ENCODE measurements at regions not wholly inside any gene's neighbourhood (a gene's known extent, or its start where the extent isn't known, plus 50 kb on each side); places are given as distances from the start of the nearest gene placed in this dataset.
"Not testable (repeated sequence)": the region's sequence is repeated elsewhere in the genome, so short reads cannot be mapped to it uniquely, and the experiment has no call there.

DNA sequence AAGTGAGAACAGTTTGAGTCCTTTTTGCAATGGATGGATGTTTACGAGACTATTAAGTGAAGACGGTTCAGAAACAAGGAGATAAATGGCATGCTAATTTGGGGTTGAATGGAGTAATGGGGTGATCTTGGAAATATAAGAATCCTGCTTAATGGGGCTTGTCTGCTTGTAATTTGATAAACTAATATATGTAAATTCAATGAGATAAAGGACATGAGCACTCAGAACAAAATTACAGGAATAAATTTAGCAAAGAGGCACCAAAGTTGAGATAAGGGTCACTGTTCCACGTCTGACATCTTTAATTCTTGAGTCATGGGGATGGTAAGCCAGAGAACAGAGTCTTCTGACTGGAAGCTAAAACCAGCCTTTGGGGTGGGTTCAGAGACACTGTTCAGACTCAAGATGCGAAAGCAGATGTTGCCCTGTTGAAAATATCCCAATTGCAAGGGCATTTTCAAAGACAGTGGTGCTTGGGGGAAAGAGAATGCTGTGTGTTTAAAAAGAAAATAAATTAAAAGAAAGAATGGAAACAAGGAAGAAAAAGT is 67.8 kb upstream of the CHRNB4 start:
- no peak overlapping the region for H3K4me3 ChIP-seq (ENCODE audit: low read depth, low read length)
- CTCF ChIA-PET = interaction anchor here (0.6 to 2.9 kb wide), 8 partner anchors 12 to 401 kb away, joined by 3 to 29 read pairs (median 4); partner anchors contain the start of gene CHRNA3
- TF ChIP-seq, protein P1, sequence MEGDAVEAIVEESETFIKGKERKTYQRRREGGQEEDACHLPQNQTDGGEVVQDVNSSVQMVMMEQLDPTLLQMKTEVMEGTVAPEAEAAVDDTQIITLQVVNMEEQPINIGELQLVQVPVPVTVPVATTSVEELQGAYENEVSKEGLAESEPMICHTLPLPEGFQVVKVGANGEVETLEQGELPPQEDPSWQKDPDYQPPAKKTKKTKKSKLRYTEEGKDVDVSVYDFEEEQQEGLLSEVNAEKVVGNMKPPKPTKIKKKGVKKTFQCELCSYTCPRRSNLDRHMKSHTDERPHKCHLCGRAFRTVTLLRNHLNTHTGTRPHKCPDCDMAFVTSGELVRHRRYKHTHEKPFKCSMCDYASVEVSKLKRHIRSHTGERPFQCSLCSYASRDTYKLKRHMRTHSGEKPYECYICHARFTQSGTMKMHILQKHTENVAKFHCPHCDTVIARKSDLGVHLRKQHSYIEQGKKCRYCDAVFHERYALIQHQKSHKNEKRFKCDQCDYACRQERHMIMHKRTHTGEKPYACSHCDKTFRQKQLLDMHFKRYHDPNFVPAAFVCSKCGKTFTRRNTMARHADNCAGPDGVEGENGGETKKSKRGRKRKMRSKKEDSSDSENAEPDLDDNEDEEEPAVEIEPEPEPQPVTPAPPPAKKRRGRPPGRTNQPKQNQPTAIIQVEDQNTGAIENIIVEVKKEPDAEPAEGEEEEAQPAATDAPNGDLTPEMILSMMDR (IDR thresholded peaks at IDR 0.05; ENCODE audit: low read depth, low read length) = no peak
- no peak for DNase-seq (ENCODE audit: low read depth, low spot score)
- peaks cover 3% of the 10 kb centered on the region; the same call in 1 of the 2 replicates for H3K9me3 ChIP-seq (ENCODE audit: control insufficient read depth, insufficient read depth, low read length)
- H3K27ac ChIP-seq (ENCODE audit: low read depth, low read length) = no peak overlapping the region
- peaks cover 20% of the 10 kb centered on the region for H3K27me3 ChIP-seq (ENCODE audit: control insufficient read depth, insufficient read depth, low read length)
- POLR2A ChIA-PET = no interaction called here

DNA sequence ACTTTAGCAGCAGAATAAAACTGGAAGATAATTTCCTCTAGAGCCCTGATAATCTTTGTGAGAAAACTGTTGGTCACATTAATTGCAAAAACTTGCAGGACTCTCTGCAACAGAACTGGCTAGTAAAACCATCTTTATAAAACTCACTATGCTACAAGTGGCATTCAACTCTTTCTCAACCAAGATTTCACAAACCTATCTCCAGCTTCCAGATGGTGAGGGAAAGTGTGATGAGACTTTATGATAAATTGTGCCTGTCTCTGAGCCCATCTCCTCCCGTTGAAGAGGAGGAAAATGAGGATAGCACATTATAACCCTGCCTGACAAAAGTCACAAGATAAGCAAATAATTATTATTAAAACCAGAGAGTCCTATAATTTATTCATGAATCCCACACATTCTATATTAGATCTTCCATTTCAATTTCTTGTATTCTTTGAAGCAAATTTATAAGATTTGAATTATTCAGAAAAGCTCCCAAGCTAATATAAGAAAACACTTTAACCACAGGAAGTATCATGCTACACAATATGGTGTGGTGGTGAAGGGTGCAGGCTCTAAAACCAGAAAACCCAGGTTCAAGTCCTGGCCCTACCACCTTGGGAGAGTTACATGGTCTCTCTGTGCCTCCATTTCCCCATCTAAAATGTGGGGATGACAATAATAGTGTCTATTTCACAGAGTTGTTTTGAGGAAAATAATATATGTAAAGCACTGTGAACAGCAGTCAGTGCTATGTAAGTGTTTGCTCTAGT is 65.6 kb upstream of the CHRNB4 start:
- H3K9me3 ChIP-seq (ENCODE audit: control insufficient read depth, insufficient read depth, low read length); POLR2A ChIA-PET; DNase-seq (ENCODE audit: low read depth, low spot score); H3K27ac ChIP-seq (ENCODE audit: low read depth, low read length); H3K4me3 ChIP-seq (ENCODE audit: low read depth, low read length): not testable (repeated sequence)
- H3K27me3 ChIP-seq (ENCODE audit: control insufficient read depth, insufficient read depth, low read length) = peaks cover 16% of the 10 kb centered on the region
- CTCF ChIA-PET = interaction anchor here (0.7 to 1.7 kb wide), 6 partner anchors 13 to 398 kb away, joined by 3 to 7 read pairs (median 4); no protein-coding TSS in a partner anchor

GRCh38 chr15:78703334-78704056 is 62.5 kb upstream of the CHRNB4 start:
- not testable (repeated sequence) for H3K4me3 ChIP-seq (ENCODE audit: low read depth, low read length)

DNA sequence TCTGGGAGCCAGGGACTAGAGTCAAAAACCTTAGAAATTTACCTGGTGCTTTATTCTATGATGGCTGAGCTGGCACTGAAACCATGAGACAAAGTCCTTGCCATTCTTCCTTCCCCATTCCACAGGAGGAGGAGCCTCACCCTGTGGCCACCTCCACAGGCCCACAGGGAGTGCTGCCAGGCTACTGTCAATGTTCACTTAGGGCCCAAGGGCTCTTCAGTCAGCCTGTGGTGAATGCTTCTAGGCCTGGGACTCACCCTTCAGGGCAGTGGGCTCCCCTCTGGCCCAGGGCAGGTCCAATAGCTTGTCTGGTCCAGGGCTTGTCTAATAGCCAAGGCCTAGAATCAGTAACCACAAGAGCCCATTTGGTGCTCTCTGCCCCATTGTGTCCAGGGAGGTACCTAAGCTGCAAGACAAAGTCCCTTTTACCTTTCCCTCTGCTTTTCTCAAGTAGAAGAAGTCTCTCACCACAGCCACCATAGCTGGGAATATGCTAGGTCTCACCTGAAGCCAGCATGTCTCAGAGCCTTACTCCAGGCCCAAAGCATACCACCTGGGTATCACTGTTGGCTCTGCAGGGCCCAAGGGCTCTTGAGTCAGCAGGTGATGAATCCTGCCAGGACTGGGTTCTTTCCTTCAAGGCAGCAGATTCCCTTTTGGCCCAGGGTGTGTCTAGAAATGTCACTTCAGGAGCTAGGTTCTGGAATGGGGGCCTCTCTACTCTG is 61.8 kb upstream of the CHRNB4 start:
- Histone ChIP-seq H3K9me3 (ENCODE audit: control insufficient read depth, insufficient read depth, low read length) (no peaks in the 10 kb centered on the region), H3K27ac (ENCODE audit: low read depth, low read length) (no peak overlapping the region), H3K27me3 (ENCODE audit: control insufficient read depth, insufficient read depth, low read length) (peaks cover 7% of the 10 kb centered on the region), H3K4me3 (ENCODE audit: low read depth, low read length) (no peak overlapping the region)
- DNase-seq (ENCODE audit: low read depth, low spot score) = no peak
- TF ChIP-seq, protein P1 (IDR thresholded peaks at IDR 0.05; ENCODE audit: low read depth, low read length) = no peak
- POLR2A ChIA-PET = no interaction called here
- CTCF ChIA-PET = interaction anchor here (0.6 kb wide), 1 partner anchor 97 kb away, joined by 4 read pairs; no protein-coding TSS in a partner anchor

More at GRCh38 chr15:78703334-78704056, 62.5 kb upstream of the CHRNB4 start:
- CTCF ChIA-PET; DNase-seq (ENCODE audit: low read depth, low spot score); H3K27ac ChIP-seq (ENCODE audit: low read depth, low read length); H3K9me3 ChIP-seq (ENCODE audit: control insufficient read depth, insufficient read depth, low read length); POLR2A ChIA-PET: not testable (repeated sequence)
- H3K27me3 ChIP-seq (ENCODE audit: control insufficient read depth, insufficient read depth, low read length) = peaks cover 11% of the 10 kb centered on the region

- Histone ChIP-seq H3K27me3 (ENCODE audit: control insufficient read depth, insufficient read depth, low read length) (peaks cover 13% of the 10 kb centered on the region), H3K9me3 (ENCODE audit: control insufficient read depth, insufficient read depth, low read length) (no peaks in the 10 kb centered on the region), H3K4me3 (ENCODE audit: low read depth, low read length) (no peak overlapping the region), H3K27ac (ENCODE audit: low read depth, low read length) (no peak overlapping the region)
- CTCF ChIA-PET = interaction anchor here (0.7 to 1.2 kb wide), 2 partner anchors 11 to 12 kb away, joined by 3 read pairs; no protein-coding TSS in a partner anchor
- DNase-seq (ENCODE audit: low read depth, low spot score) = no peak
- POLR2A ChIA-PET = no interaction called here
- TF ChIP-seq, protein P1 (IDR thresholded peaks at IDR 0.05; ENCODE audit: low read depth, low read length) = no peak
Measured at GRCh38 chr15:78697449-78697848, 56.4 kb upstream of the CHRNB4 start.

Data from AG04450 (cell line).